ENCODE measurements at regions not wholly inside any gene's neighbourhood (a gene's known extent, or its start where the extent isn't known, plus 50 kb on each side); places are given as distances from the start of the nearest gene placed in this dataset.
"Not testable (repeated sequence)": the region's sequence is repeated elsewhere in the genome, so short reads cannot be mapped to it uniquely, and the experiment has no call there.

- DNase-seq (no peak), ATAC-seq (ENCODE audit: low read depth) (no peak)
- Mint-ChIP-seq H3K27ac (no peak overlapping the region), H3K4me1 (no peaks in the 10 kb centered on the region), H3K27me3 (no peaks in the 10 kb centered on the region), H3K4me3 (no peak overlapping the region), H3K9me3 (ENCODE audit: insufficient read depth) (peaks cover 2% of the 10 kb centered on the region)
- no peak overlapping the region for H3K27ac ChIP-seq (ENCODE audit: low read length in 2 of 2)
- ChIA-PET CTCF (no interaction called here), POLR2A (no interaction called here)
- no peak overlapping the region for H2AFZ ChIP-seq (ENCODE audit: insufficient read depth, low read depth, low read length, poor library complexity, severe bottlenecking)
- H3K4me2 ChIP-seq (replicated peaks; ENCODE audit: low read depth, low read length, poor library complexity, severe bottlenecking), result no peak overlapping the region
- peaks cover 0 to under 1% (median 0%) of the 10 kb centered on the region in 4 experiments for H3K27me3 ChIP-seq (replicated peaks in 1 of 4; ENCODE audit: control extremely low read depth in 1 of 4, control insufficient read depth in 3 of 4, insufficient read depth in 4 of 4, low read length in 3 of 4)
- no peaks in the 10 kb centered on the region for H3K36me3 ChIP-seq (replicated peaks in 1 of 2; ENCODE audit: control extremely low read depth in 1 of 2, control insufficient read depth in 1 of 2, extremely low read depth in 1 of 2, insufficient read depth in 2 of 2, low read length in 1 of 2)
- no peaks in the 10 kb centered on the region for H4K20me1 ChIP-seq (ENCODE audit: control insufficient read depth, insufficient read depth, low read length, poor library complexity, severe bottlenecking)
- no peak overlapping the region for H3K4me3 ChIP-seq (ENCODE audit: control extremely low read depth in 1 of 5, extremely low read depth in 1 of 5, insufficient read depth in 1 of 5, low read depth in 2 of 5, low read length in 4 of 5)
- peaks cover 0 to 27% (median 0%) of the 10 kb centered on the region in 3 donors for H3K9me3 ChIP-seq (ENCODE audit: control extremely low read depth in 1 of 3, control insufficient read depth in 2 of 3, insufficient read depth in 1 of 3, low read length in 2 of 3)
- TF ChIP-seq, protein P1, sequence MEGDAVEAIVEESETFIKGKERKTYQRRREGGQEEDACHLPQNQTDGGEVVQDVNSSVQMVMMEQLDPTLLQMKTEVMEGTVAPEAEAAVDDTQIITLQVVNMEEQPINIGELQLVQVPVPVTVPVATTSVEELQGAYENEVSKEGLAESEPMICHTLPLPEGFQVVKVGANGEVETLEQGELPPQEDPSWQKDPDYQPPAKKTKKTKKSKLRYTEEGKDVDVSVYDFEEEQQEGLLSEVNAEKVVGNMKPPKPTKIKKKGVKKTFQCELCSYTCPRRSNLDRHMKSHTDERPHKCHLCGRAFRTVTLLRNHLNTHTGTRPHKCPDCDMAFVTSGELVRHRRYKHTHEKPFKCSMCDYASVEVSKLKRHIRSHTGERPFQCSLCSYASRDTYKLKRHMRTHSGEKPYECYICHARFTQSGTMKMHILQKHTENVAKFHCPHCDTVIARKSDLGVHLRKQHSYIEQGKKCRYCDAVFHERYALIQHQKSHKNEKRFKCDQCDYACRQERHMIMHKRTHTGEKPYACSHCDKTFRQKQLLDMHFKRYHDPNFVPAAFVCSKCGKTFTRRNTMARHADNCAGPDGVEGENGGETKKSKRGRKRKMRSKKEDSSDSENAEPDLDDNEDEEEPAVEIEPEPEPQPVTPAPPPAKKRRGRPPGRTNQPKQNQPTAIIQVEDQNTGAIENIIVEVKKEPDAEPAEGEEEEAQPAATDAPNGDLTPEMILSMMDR (IDR thresholded peaks at IDR 0.05), result no peak
- no peak for TF ChIP-seq EZH2 (IDR thresholded peaks at IDR 0.05; ENCODE audit: borderline replicate concordance, insufficient read depth, low read depth, low read length, poor library complexity, severe bottlenecking)
- H3K4me1 ChIP-seq (ENCODE audit: control insufficient read depth in 2 of 2, insufficient read depth in 2 of 2, low read length in 2 of 2), result no peaks in the 10 kb centered on the region
- no peak overlapping the region for H3K9ac ChIP-seq (ENCODE audit: low read length)
- 89% methylated on average over 22 of the region's 33 CpGs for WGBS (ENCODE audit: insufficient coverage)
- intact Hi-C loops (cut with micrococcal nuclease), result no loop called here
- no peaks in the 10 kb centered on the region for H3K79me2 ChIP-seq (ENCODE audit: control insufficient read depth, insufficient read depth, low read length)
Observed at GRCh38 chr2:238722883-238723282, 125.0 kb upstream of the TWIST2 start.

DNA sequence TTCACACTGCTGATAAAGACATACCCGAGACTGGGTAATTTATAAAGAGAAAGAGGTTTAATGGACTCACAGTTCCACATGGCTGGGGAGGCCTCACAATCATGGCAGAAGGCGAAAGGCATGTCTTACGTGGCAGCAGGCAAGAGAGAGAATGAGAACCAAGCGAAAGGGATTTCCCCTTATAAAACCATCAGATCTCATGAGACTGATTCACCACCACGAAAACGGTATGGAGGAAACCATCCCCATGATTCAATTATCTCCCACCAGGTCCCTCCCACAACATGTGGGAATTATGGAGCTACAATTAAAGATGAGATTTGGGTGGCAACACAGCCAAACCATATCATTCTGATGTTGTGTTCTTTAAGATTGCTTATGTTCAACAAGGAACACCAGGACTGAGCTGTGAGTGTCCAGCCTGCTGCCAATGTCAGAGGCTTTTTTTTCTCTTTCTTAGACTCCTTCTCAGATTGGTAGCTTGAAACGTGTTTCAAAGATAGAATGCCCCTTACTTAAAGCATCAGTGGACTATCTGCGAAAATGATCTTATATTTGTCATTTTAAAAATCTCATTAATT is 124.1 kb upstream of the TWIST2 start:
- H3K27ac Mint-ChIP-seq; H3K36me3 ChIP-seq (replicated peaks in 1 of 2; ENCODE audit: control extremely low read depth in 1 of 2, control insufficient read depth in 1 of 2, extremely low read depth in 1 of 2, insufficient read depth in 2 of 2, low read length in 1 of 2); H3K4me1 ChIP-seq (ENCODE audit: control insufficient read depth in 2 of 2, insufficient read depth in 2 of 2, low read length in 2 of 2); H3K4me2 ChIP-seq (replicated peaks; ENCODE audit: low read depth, low read length, poor library complexity, severe bottlenecking); H3K27ac ChIP-seq (ENCODE audit: low read length in 2 of 2); intact Hi-C loops (cut with micrococcal nuclease); H3K27me3 ChIP-seq (replicated peaks in 1 of 4; ENCODE audit: control extremely low read depth in 1 of 4, control insufficient read depth in 3 of 4, insufficient read depth in 4 of 4, low read length in 3 of 4); POLR2A ChIA-PET; H3K4me3 Mint-ChIP-seq; CTCF ChIA-PET; H3K4me3 ChIP-seq (ENCODE audit: control extremely low read depth in 1 of 5, extremely low read depth in 1 of 5, insufficient read depth in 1 of 5, low read depth in 2 of 5, low read length in 4 of 5); H3K79me2 ChIP-seq (ENCODE audit: control insufficient read depth, insufficient read depth, low read length); H4K20me1 ChIP-seq (ENCODE audit: control insufficient read depth, insufficient read depth, low read length, poor library complexity, severe bottlenecking); DNase-seq; H2AFZ ChIP-seq (ENCODE audit: insufficient read depth, low read depth, low read length, poor library complexity, severe bottlenecking); ATAC-seq (ENCODE audit: low read depth); H3K27me3 Mint-ChIP-seq; H3K9me3 Mint-ChIP-seq (ENCODE audit: insufficient read depth); H3K9ac ChIP-seq (ENCODE audit: low read length); H3K4me1 Mint-ChIP-seq: not testable (repeated sequence)
- WGBS (ENCODE audit: insufficient coverage), result 70% methylated on average over 2 of the region's 8 CpGs
- peaks cover 0 to 27% (median 0%) of the 10 kb centered on the region in 3 donors for H3K9me3 ChIP-seq (ENCODE audit: control extremely low read depth in 1 of 3, control insufficient read depth in 2 of 3, insufficient read depth in 1 of 3, low read length in 2 of 3)

Data from B cell (primary cell).